ENCODE measurements at regions not wholly inside any gene's neighbourhood (a gene's known extent, or its start where the extent isn't known, plus 50 kb on each side); places are given as distances from the start of the nearest gene placed in this dataset.
"Not testable (repeated sequence)": the region's sequence is repeated elsewhere in the genome, so short reads cannot be mapped to it uniquely, and the experiment has no call there.

GRCh38 chr5:79907452-79907851 is 83.6 kb downstream of the MTX3 start:
- TF ChIP-seq EGR1 (IDR thresholded peaks at IDR 0.05; ENCODE audit: low read depth); RAD21 (IDR thresholded peaks at IDR 0.05; ENCODE audit: low read depth); ZNF274 (IDR thresholded peaks at IDR 0.05; ENCODE audit: low read depth, low read length); REST (IDR thresholded peaks at IDR 0.05; ENCODE audit: low read depth); POLR2AphosphoS5 (IDR thresholded peaks at IDR 0.05; ENCODE audit: low read depth, low read length); JUND (IDR thresholded peaks at IDR 0.05); TCF7L2 (IDR thresholded peaks at IDR 0.05; ENCODE audit: borderline replicate concordance, extremely low read depth, insufficient read depth, insufficient read length); SIN3A (IDR thresholded peaks at IDR 0.05; ENCODE audit: low read depth); YY1 (IDR thresholded peaks at IDR 0.05; ENCODE audit: extremely low read depth, insufficient replicate concordance, low read depth, low read length): not testable (repeated sequence)
- TF ChIP-seq, protein P1, sequence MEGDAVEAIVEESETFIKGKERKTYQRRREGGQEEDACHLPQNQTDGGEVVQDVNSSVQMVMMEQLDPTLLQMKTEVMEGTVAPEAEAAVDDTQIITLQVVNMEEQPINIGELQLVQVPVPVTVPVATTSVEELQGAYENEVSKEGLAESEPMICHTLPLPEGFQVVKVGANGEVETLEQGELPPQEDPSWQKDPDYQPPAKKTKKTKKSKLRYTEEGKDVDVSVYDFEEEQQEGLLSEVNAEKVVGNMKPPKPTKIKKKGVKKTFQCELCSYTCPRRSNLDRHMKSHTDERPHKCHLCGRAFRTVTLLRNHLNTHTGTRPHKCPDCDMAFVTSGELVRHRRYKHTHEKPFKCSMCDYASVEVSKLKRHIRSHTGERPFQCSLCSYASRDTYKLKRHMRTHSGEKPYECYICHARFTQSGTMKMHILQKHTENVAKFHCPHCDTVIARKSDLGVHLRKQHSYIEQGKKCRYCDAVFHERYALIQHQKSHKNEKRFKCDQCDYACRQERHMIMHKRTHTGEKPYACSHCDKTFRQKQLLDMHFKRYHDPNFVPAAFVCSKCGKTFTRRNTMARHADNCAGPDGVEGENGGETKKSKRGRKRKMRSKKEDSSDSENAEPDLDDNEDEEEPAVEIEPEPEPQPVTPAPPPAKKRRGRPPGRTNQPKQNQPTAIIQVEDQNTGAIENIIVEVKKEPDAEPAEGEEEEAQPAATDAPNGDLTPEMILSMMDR (IDR thresholded peaks at IDR 0.05 in 2 of 3, conservative IDR thresholded peaks at IDR 0.05 in 1 of 3; ENCODE audit: borderline replicate concordance in 1 of 3, insufficient read depth in 1 of 3, low read depth in 2 of 3, low read length in 2 of 3): not testable (repeated sequence)
